ENCODE measurements at regions not wholly inside any gene's neighbourhood (a gene's known extent, or its start where the extent isn't known, plus 50 kb on each side); places are given as distances from the start of the nearest gene placed in this dataset.

- no peak for TF ChIP-seq MYC (IDR thresholded peaks at IDR 0.05; ENCODE audit: low read depth, low read length)
- no peak for TF ChIP-seq CTCF (IDR thresholded peaks at IDR 0.05; ENCODE audit: extremely low read depth in 1 of 2, insufficient read depth in 1 of 2, low read depth in 1 of 2, low read length in 2 of 2)
- no peak for TF ChIP-seq GATA2 (IDR thresholded peaks at IDR 0.05; ENCODE audit: insufficient read depth, insufficient read length, low read depth, low read length)
- no peak for TF ChIP-seq EZH2 (IDR thresholded peaks at IDR 0.05; ENCODE audit: borderline replicate concordance, low read depth, low read length, severe bottlenecking)
- no peak for TF ChIP-seq MAX (IDR thresholded peaks at IDR 0.05; ENCODE audit: insufficient read depth, insufficient read length)
- no peak for TF ChIP-seq FOS (IDR thresholded peaks at IDR 0.05; ENCODE audit: borderline replicate concordance, insufficient read depth, low read length)
- TF ChIP-seq POLR2AphosphoS5 (IDR thresholded peaks at IDR 0.05; ENCODE audit: insufficient read depth, low read depth, low read length): no peak
- TF ChIP-seq POLR2A (IDR thresholded peaks at IDR 0.05; ENCODE audit: low read depth, low read length): no peak
- TF ChIP-seq JUN (IDR thresholded peaks at IDR 0.05; ENCODE audit: borderline replicate concordance, insufficient read depth, insufficient read length, low read depth): no peak
- intact Hi-C loops (cut with micrococcal nuclease) (no loop called here), dilution Hi-C loops (cut with MboI; ENCODE audit: extremely low pct_ligation_motif_present, low sequenced_read_pairs) (no loop called here)
- H3K9me1 ChIP-seq (replicated peaks; ENCODE audit: control insufficient read depth, extremely low read depth, insufficient read depth, low read length): no peaks in the 10 kb centered on the region
- H3K27me3 ChIP-seq (ENCODE audit: control insufficient read depth in 2 of 2, insufficient read depth in 2 of 2, low read length in 2 of 2): no peaks in the 10 kb centered on the region
- H4K20me1 ChIP-seq (replicated peaks; ENCODE audit: control insufficient read depth, extremely low read depth, insufficient read depth, low read length): no peaks in the 10 kb centered on the region
- CTCF ChIA-PET: no interaction called here
- no peak overlapping the region for H3K4me2 ChIP-seq (ENCODE audit: insufficient read depth, low read length)
- POLR2A ChIA-PET: no interaction called here
- H2AFZ ChIP-seq (ENCODE audit: low read depth, low read length): no peak overlapping the region
- no peaks in the 10 kb centered on the region for H3K9me3 ChIP-seq (replicated peaks; ENCODE audit: control insufficient read depth, insufficient read depth, low read length)
- no peak for DNase-seq (ENCODE audit: low read depth, low spot score)
- no peak overlapping the region for H3K4me3 ChIP-seq (replicated peaks in 1 of 3; ENCODE audit: insufficient read depth in 1 of 3, low read depth in 1 of 3, low read length in 3 of 3)
- no peak for FAIRE-seq
- no TSS peak for BruUV-seq (replicated peaks)
- no peaks in the 10 kb centered on the region for H3K79me2 ChIP-seq (ENCODE audit: control insufficient read depth, insufficient read depth, low read length)
- no peak overlapping the region for H3K9ac ChIP-seq (replicated peaks; ENCODE audit: extremely low read depth, insufficient read depth, low read length)
- no peaks in the 10 kb centered on the region for H3K36me3 ChIP-seq (ENCODE audit: control insufficient read depth in 2 of 2, extremely low read depth in 1 of 2, insufficient read depth in 2 of 2, low read length in 2 of 2)
- no peaks in the 10 kb centered on the region for H3K4me1 ChIP-seq (ENCODE audit: control insufficient read depth, extremely low read depth, insufficient read depth, low read length)
- no peak overlapping the region for H3K27ac ChIP-seq (ENCODE audit: insufficient read depth, low read depth, low read length)
Measured at GRCh38 chr20:40977218-40977617, 51.4 kb upstream of the TOP1 start.
